ENCODE measurements at regions not wholly inside any gene's neighbourhood (a gene's known extent, or its start where the extent isn't known, plus 50 kb on each side); places are given as distances from the start of the nearest gene placed in this dataset.

DNA sequence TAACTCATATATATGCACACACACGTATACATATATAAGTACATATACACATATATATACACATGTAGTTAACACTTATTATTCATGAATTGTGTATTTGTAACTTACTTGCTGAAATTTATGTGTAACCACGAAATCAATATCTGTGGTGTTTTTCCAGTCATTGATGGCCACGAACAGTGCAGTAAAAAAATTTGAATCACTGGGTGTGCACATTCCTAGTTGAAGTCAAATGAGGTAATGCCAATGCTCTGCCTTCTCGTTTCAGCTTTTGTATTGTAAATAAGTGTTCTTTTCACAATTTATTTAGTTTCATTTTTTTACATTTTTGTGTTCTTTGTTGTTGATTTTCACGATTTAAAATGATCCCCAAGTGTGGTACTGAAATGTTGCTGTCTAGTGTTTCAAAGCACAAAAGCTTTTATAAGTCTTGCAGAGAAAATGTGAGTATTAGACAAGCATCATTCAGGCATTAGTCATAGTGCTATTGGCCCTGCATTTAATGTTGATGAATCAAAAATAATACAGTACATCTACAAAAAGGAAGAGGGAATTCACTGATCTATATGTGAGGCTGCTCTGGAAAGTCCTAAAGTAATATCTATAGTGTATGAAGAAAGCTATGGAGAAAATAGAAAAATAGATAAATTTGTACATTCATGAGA is 419.0 kb downstream of the DSC3 start:
- TF ChIP-seq, protein P1, sequence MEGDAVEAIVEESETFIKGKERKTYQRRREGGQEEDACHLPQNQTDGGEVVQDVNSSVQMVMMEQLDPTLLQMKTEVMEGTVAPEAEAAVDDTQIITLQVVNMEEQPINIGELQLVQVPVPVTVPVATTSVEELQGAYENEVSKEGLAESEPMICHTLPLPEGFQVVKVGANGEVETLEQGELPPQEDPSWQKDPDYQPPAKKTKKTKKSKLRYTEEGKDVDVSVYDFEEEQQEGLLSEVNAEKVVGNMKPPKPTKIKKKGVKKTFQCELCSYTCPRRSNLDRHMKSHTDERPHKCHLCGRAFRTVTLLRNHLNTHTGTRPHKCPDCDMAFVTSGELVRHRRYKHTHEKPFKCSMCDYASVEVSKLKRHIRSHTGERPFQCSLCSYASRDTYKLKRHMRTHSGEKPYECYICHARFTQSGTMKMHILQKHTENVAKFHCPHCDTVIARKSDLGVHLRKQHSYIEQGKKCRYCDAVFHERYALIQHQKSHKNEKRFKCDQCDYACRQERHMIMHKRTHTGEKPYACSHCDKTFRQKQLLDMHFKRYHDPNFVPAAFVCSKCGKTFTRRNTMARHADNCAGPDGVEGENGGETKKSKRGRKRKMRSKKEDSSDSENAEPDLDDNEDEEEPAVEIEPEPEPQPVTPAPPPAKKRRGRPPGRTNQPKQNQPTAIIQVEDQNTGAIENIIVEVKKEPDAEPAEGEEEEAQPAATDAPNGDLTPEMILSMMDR (IDR thresholded peaks at IDR 0.05), result no peak
- no peak for TF ChIP-seq POLR2A (IDR thresholded peaks at IDR 0.05)

Measured in uterus (tissue), 2 donors.